ENCODE measurements at regions not wholly inside any gene's neighbourhood (a gene's known extent, or its start where the extent isn't known, plus 50 kb on each side); places are given as distances from the start of the nearest gene placed in this dataset.

- no peaks in the 10 kb centered on the region for H3K9me2 ChIP-seq (replicated peaks; ENCODE audit: control insufficient read depth, low read length)
- no peaks in the 10 kb centered on the region for H3K9me3 ChIP-seq (ENCODE audit: control insufficient read depth, insufficient read depth, low read length)
- H3K4me1 ChIP-seq (ENCODE audit: control insufficient read depth, low read length) = no peaks in the 10 kb centered on the region
- H3K79me2 ChIP-seq (ENCODE audit: control insufficient read depth, low read length) = no peaks in the 10 kb centered on the region
- no peaks in the 10 kb centered on the region for H3F3A ChIP-seq (ENCODE audit: control insufficient read depth, insufficient read depth)
- no peaks in the 10 kb centered on the region for H4K20me1 ChIP-seq (ENCODE audit: control insufficient read depth, insufficient read depth, low read depth, low read length)
- H3K27ac ChIP-seq (ENCODE audit: low read depth, low read length) = no peak overlapping the region
- H3K4me2 ChIP-seq (ENCODE audit: low read length) = no peak overlapping the region
- no peaks in the 10 kb centered on the region for H3K27me3 ChIP-seq (ENCODE audit: control insufficient read depth, low read length)
- TF ChIP-seq CTCF (IDR thresholded peaks at IDR 0.05; ENCODE audit: low read depth, low read length, poor library complexity, severe bottlenecking) = no peak
- no peak for TF ChIP-seq EZH2phosphoT487 (IDR thresholded peaks at IDR 0.05; ENCODE audit: borderline replicate concordance, low read length)
- no peak overlapping the region for H3K4me3 ChIP-seq (ENCODE audit: low read length)
- H3K36me3 ChIP-seq (ENCODE audit: control insufficient read depth, low read length) = no peaks in the 10 kb centered on the region
Observed at GRCh38 chr3:152054315-152054714, 180.9 kb downstream of the SUCNR1 start.

- no peaks in the 10 kb centered on the region for H3K9me3 ChIP-seq (ENCODE audit: control insufficient read depth, insufficient read depth, low read length)
- H3K36me3 ChIP-seq (ENCODE audit: control insufficient read depth, low read length) = no peaks in the 10 kb centered on the region
- H3K4me1 ChIP-seq (ENCODE audit: control insufficient read depth, low read length) = no peaks in the 10 kb centered on the region
- no peaks in the 10 kb centered on the region for H4K20me1 ChIP-seq (ENCODE audit: control insufficient read depth, insufficient read depth, low read depth, low read length)
- no peak overlapping the region for H3K4me3 ChIP-seq (ENCODE audit: low read length)
- H3K27ac ChIP-seq (ENCODE audit: low read depth, low read length) = no peak overlapping the region
- H3K27me3 ChIP-seq (ENCODE audit: control insufficient read depth, low read length) = no peaks in the 10 kb centered on the region
- no peaks in the 10 kb centered on the region for H3K79me2 ChIP-seq (ENCODE audit: control insufficient read depth, low read length)
- H3K9me2 ChIP-seq (replicated peaks; ENCODE audit: control insufficient read depth, low read length) = no peaks in the 10 kb centered on the region
- no peaks in the 10 kb centered on the region for H3F3A ChIP-seq (ENCODE audit: control insufficient read depth, insufficient read depth)
- no peak overlapping the region for H3K4me2 ChIP-seq (ENCODE audit: low read length)
- TF ChIP-seq CTCF (IDR thresholded peaks at IDR 0.05; ENCODE audit: low read depth, low read length, poor library complexity, severe bottlenecking) (no peak), EZH2phosphoT487 (IDR thresholded peaks at IDR 0.05; ENCODE audit: borderline replicate concordance, low read length) (no peak)
Observed at GRCh38 chr3:152056073-152056472, 182.6 kb downstream of the SUCNR1 start.

GRCh38 chr3:152056481-152056880, 183.0 kb downstream of the SUCNR1 start:
- no peaks in the 10 kb centered on the region for H3K27me3 ChIP-seq (ENCODE audit: control insufficient read depth, low read length)
- no peaks in the 10 kb centered on the region for H3K9me2 ChIP-seq (replicated peaks; ENCODE audit: control insufficient read depth, low read length)
- no peak overlapping the region for H3K4me3 ChIP-seq (ENCODE audit: low read length)
- no peaks in the 10 kb centered on the region for H4K20me1 ChIP-seq (ENCODE audit: control insufficient read depth, insufficient read depth, low read depth, low read length)
- no peaks in the 10 kb centered on the region for H3K9me3 ChIP-seq (ENCODE audit: control insufficient read depth, insufficient read depth, low read length)
- no peak overlapping the region for H3K4me2 ChIP-seq (ENCODE audit: low read length)
- no peaks in the 10 kb centered on the region for H3K79me2 ChIP-seq (ENCODE audit: control insufficient read depth, low read length)
- no peaks in the 10 kb centered on the region for H3F3A ChIP-seq (ENCODE audit: control insufficient read depth, insufficient read depth)
- no peaks in the 10 kb centered on the region for H3K36me3 ChIP-seq (ENCODE audit: control insufficient read depth, low read length)
- TF ChIP-seq EZH2phosphoT487 (IDR thresholded peaks at IDR 0.05; ENCODE audit: borderline replicate concordance, low read length) (no peak), CTCF (IDR thresholded peaks at IDR 0.05; ENCODE audit: low read depth, low read length, poor library complexity, severe bottlenecking) (no peak)
- H3K27ac ChIP-seq (ENCODE audit: low read depth, low read length) = no peak overlapping the region
- H3K4me1 ChIP-seq (ENCODE audit: control insufficient read depth, low read length) = no peaks in the 10 kb centered on the region

- no peak overlapping the region for H3K4me2 ChIP-seq (ENCODE audit: low read length)
- no peaks in the 10 kb centered on the region for H3K4me1 ChIP-seq (ENCODE audit: control insufficient read depth, low read length)
- H3K27me3 ChIP-seq (ENCODE audit: control insufficient read depth, low read length) = no peaks in the 10 kb centered on the region
- no peaks in the 10 kb centered on the region for H4K20me1 ChIP-seq (ENCODE audit: control insufficient read depth, insufficient read depth, low read depth, low read length)
- no peaks in the 10 kb centered on the region for H3K79me2 ChIP-seq (ENCODE audit: control insufficient read depth, low read length)
- H3K36me3 ChIP-seq (ENCODE audit: control insufficient read depth, low read length) = no peaks in the 10 kb centered on the region
- no peaks in the 10 kb centered on the region for H3K9me3 ChIP-seq (ENCODE audit: control insufficient read depth, insufficient read depth, low read length)
- H3K27ac ChIP-seq (ENCODE audit: low read depth, low read length) = no peak overlapping the region
- H3K4me3 ChIP-seq (ENCODE audit: low read length) = no peak overlapping the region
- TF ChIP-seq EZH2phosphoT487 (IDR thresholded peaks at IDR 0.05; ENCODE audit: borderline replicate concordance, low read length) = no peak
- no peaks in the 10 kb centered on the region for H3F3A ChIP-seq (ENCODE audit: control insufficient read depth, insufficient read depth)
- H3K9me2 ChIP-seq (replicated peaks; ENCODE audit: control insufficient read depth, low read length) = no peaks in the 10 kb centered on the region
Observed at GRCh38 chr3:152056987-152057386, 183.5 kb downstream of the SUCNR1 start.
